ENCODE measurements at regions not wholly inside any gene's neighbourhood (a gene's known extent, or its start where the extent isn't known, plus 50 kb on each side); places are given as distances from the start of the nearest gene placed in this dataset.
"Not testable (repeated sequence)": the region's sequence is repeated elsewhere in the genome, so short reads cannot be mapped to it uniquely, and the experiment has no call there.

DNA sequence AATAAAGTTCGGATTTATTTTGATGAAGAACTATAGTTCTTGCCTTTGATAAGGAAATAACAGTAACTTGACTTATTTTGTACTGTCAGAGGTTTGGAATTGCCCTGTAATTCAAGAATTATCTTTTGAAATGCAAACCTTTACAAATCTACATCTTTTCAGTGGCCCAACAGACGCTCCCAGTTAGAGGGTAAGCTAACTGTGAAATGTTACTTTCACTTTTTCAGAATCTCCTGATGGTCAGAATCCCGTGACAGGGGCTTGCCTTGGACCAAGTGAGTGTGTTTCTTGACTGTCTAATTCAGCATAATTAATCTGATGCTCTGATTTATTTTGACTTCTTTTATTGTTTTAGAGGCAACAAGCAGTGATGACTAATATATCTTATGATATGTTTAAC lies 262.5 kb downstream of the PLOD2 start:
- no peak for FAIRE-seq

DNA sequence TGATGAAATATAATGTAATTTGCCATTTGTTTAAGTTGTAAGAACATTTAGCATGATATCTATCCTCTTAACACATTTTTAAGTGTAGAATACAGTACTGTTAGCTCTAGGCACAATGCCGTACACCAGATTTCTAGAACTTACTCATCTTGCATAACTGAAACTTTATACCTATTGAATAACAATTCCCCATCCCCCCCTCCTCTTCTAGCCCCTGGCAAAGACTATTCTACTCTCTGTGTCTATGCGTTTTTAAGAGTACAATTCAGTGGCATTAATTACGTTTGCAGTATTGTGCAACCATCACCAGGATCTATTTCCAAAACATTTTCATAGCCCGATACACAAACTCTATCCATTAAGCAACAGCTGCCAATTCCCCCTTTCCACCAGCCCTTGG lies 261.7 kb downstream of the PLOD2 start:
- peak; percentile 9 for FAIRE-seq

DNA sequence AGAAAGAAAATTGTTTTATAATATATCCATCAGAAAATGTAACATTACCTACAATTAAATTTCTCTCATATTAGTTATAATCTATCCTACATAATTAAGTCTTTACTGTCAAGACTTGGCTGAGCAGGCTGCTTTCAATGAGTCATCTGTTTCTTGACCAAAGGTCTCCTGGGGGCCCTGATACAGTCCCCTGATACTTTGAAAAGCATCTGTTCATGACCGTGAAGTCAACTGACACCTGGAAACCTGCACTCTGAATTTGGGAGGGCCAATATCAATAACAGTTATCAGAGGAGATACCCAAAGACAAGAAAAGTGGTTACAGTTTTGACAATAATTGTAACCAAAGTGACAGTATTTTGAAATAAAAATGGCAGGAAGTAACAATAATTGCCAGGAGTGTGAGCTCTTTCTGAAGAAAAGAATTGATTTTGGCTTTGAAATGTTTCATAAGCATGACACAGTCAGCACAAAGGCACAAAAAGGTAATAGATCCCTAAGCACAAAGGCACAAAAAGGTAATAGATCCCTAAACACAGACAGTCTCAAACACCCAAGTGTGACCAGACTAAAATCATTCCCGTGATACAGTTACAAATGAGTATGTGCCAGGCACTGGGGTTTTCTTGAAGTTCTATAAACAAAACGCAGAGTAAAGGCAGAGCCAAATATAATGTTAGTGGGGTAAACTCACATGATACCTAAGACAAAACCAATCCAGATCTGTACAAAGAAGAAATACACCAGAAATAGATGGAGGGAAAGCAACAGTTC lies 260.7 kb downstream of the PLOD2 start:
- no peak for FAIRE-seq

DNA sequence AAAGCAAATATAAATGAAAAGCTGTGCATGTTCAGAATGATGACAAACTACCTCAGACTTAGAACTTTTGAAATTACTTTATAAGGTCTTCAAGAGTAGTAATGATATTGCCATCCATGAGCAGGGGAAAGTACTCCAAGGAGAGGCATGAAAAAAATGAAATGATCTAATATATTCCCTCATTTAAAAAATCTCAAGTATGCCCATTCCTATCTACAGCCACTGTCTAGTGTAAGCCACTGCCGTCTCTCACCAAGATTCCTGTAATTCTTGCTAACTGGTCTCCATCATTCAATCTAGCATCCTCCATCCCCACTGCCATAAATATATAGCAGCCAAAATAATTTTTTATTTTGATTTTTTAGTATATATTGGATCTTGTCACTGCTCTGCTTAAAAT lies 258.8 kb downstream of the PLOD2 start:
- no peak for FAIRE-seq

DNA sequence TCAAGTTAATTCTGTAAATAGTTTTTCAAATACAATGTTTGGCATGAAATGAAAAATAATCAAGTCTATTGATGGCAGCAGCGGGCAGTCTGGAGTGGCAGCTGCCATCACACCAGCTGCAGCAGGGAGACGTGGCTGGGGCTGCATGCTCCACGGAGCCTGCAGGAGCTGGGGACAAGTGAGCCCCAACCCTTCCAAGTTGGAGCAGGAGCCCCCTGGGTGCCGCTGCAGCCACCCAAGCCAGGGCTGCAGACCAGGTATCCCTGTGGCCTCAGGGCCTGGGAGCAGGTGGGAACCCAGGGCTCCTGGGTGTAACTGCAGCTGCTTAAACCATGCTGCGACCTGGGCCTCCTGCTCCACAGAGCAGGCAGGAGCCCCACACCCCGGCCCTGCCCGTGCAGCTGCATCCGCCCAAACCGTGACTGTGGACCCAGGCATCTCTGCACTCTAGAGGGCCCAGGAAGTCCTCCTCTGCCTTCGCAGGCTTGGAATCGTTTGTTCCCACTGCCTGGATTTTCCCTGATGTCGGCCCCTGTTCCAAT lies 257.4 kb downstream of the PLOD2 start:
- FAIRE-seq: no peak

DNA sequence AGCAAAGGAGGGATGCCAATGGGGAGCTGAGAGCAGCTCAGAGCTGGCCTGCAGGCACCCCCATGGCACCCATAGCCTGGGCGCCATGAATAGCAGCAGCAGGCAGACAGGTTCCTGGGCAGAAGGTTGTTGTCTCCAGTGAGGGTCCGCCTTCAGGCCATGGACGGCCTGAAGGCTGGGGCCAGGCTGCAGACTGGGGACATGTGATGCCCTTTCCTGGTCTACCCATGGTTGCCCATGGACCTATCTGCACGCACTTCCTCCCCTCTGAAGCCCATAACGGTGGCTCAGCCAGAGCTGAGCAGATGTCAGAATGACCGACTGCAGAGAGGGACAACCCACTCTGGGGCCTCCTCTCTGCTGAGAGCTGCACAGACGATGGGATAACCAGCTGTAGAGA lies 256.8 kb downstream of the PLOD2 start:
- no peak for FAIRE-seq

DNA sequence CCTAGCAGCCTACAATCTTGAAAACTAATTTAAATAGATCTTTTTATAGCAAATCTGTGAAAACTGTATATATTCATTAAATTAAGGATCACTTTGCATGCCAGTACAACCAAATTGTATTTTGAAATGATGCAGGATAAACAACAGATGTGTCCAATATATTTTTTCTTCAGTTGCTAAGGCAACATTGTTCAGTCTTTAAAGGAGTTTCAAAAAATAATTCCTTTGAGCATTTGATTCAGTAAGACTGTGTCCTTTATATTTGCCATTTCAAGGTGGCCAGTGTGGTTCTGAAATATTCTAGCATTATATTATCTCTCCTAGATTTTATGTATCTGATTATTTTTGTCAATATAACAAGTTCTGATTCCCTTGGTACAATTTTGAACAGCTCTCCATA lies 254.7 kb downstream of the PLOD2 start:
- no peak for FAIRE-seq

DNA sequence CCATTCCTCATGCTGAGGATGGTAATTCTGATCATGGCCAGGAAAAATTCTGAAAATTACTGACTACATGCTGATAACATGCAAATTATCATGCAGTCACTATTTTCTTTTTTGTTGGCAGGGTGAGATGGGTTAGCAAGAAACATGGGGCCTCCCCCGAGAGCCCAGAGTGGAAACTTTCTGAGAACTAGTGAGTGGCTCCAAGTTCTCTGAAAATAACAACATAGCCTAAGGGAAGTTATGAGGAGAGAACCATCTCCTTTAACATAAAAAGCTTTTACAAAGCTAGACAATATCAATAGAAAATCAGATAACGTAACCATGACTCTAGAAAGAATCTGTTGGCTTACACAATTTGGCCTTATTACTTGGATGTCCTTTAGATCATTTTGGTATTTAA lies 254.2 kb downstream of the PLOD2 start:
- FAIRE-seq: no peak

DNA sequence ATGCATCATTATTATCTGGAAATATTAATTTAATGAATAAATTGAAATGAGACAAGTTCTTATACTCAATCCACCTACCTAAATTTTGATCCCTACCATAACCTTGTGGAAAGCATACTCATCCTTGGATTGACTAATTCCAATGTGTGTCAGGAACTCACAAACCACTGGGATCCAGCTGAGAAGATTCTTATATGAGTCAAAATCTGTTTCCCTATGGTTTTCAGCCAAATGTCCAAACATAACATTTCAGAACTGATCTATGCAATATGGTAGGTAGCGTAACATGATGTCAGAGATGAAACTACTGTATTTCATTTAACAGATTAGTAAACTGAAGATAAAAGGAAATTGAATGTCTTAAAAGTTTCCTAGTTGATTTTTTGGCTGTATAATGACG lies 250.0 kb downstream of the PLOD2 start:
- FAIRE-seq: no peak

DNA sequence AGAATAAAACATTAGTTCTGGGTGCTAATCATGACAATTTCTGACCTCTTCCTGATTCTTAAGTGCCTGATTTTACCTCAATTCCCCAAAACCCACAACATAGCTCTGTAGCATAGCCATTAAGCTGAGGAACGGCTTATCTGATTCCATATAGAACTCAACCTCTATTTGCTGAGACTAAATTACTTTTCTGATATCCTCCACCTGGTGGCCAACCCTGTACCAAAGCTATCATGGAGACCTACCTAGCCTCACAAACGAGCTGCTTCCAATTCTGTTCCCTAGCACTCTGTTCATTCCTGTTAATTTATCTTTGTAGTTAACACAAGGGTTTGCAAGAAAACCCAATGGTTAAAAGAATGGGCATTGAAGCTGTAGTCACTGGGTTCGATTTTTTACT lies 245.2 kb downstream of the PLOD2 start:
- no peak for FAIRE-seq

DNA sequence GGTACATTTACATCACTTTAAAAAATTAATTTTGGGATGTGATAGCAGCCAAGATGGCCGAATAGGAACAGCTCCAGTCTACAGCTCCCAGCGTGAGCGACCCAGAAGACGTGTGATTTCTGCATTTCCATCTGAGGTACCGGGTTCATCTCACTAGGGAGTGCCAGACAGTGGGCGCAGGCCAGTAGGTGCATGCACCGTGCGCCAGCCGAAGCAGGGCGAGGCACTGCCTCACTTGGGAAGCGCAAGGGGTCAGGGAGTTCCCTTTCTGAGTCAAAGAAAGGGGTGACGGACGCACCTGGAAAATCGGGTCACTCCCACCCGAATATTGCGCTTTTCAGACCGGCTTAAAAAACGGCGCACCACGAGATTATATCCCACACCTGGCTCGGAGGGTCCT lies 233.2 kb downstream of the PLOD2 start:
- FAIRE-seq: not testable (repeated sequence)

DNA sequence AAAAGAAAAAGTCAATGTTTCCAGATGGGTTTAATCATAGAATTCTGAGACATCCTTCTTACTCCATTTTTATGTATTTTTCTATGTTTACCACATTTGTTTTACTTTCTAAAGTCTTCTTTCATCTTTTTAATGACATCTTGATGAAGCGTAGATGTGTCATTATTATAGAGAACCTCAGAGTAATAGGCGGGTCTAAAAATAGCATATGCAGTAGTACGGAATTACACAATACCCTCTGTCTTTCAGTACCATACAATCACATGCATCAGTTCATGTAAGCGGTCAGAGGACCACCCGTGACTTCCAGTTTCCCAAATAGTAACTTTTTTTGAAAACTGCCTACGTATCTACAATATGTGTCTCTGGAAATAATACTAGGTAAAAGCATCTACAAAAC lies 224.0 kb downstream of the PLOD2 start:
- FAIRE-seq: no peak

DNA sequence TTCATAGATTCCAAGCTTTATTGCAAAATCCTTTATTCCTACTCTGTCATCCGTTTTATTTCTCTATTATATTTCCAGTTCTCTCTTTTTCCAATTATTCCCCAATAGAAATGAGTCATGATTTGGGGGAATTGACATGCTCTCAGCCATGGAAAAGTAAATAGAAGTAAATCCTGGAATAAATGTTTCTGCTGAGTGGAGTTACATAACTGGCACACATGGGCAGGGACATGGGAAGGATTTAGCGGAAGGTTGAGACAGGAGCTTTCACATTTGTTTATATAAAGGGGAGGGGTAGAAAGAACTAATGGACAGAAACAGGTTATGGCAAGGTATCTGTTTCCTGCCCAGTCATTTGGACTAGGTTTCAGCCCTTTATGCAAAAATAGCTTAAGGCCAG lies 221.6 kb downstream of the PLOD2 start:
- FAIRE-seq: peak; percentile 86

DNA sequence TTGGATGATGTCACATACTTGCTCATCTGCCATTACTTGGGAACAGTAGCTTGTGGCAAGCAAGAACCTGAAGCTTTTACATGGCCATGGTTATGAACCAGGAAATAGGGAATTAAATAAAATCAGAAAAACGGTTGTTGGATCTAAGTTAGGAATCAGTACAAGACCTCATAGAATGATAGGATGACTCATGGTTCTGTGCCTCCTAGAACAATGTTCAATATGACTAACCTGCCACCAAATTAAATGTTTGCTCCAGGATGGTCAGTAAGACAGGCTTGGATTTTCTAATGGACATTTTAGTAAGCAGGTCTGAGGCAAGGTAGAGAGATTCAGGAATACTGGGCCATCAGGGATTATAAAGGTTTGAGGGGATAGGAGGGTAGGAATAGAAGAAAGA lies 218.9 kb downstream of the PLOD2 start:
- FAIRE-seq: no peak

DNA sequence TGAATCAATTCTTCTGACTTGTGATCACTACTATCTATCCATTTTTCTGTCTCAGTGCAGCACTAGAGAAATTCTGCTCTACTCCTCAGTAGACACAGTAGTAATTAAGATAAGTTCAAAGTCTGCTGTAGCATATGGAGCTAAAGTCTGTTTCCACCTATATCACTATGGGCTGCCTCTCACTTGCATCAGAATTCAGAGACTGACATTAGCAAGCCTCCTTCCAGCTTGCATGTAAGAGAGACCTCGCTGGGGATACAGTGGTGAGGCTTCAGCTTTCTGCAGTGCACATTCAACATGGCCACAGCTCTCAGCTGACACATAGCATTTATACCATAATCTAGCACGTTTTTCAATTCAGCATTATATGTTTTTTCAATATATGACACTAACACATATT lies 217.0 kb downstream of the PLOD2 start:
- no peak for FAIRE-seq

DNA sequence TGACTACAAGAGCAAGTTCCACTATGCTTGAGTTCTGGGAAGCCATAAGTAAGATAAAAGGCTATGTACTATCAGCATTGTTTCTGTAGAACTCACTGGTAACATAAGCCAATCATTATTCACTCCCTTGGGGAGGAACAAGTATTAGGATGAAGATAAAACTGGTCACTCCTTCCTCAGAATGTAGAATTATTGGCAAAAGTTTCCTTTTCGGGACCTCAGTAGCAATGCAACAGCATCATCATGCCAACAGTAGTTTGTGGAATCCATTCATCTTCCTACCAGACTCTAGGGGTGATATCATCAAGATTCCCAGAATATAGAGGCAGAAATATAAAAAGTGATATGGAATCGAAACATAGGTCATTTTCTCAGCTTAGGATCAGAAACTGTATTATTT lies 209.5 kb downstream of the PLOD2 start:
- no peak for FAIRE-seq

DNA sequence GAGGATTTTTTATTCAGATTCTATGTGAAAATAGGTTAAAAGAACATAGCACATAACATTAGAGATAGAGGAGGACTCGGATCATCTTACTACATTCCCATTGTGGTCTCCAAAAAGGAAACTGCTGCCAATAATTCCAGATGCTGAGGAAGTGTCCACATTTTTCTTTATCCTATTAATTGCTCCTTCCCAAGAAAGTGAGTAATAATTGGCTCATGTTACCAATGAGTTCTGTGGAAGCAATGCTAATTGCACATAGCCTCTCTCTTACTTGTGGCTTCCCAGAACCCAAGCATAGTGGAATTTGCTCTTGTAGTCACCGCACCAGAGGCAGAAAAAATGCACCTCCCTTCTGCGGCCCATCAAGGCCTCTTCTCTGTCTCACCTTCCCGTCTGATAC lies 208.4 kb downstream of the PLOD2 start:
- no peak for FAIRE-seq

DNA sequence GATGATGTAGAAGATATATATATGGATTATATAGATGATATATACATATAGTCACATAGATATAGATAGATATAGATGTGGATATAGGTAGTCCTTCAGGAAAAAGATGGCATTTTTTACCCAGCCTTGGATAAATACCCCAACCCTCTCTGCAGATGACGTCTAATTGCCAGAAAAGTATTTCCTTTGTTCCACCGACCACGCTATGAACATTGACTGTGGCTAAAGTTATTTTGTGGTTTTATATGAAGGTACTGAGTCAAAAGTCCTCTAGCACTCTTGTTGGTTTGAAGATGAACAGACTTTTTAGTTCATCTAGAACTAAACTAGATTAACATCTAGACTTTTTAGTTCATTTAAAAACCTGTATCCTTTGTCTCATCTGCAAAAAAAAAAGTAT lies 207.7 kb downstream of the PLOD2 start:
- no peak for FAIRE-seq

DNA sequence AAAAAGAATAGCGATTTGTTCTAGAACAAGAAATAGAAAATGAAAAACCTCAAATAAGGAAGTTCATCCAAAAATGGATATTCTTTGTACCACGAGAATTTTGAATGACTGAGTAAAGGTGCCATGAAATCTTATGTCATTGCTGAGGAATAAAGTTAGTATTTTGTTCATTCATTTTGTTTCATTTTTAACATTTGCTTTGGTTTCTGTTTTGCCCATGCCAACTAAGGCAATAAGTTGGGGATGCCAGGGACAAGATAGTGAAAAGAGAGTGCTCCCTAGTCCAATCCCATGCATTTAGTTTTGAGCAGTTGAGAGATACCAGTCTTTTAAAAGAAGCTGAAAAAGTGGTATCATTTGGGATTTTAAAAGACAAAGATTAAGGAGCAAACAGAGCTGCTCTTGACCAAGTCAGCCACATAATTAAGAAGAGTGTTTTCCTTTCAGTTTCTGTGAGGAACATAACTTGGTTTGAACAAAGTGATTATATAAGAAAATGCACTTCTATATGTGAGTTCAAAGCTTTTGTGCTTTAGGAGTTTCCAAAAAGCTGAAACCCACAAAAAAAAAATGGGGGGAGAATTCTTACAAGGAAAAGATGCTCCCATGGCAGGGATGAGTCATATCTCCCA lies 201.4 kb downstream of the PLOD2 start:
- no peak for FAIRE-seq

DNA sequence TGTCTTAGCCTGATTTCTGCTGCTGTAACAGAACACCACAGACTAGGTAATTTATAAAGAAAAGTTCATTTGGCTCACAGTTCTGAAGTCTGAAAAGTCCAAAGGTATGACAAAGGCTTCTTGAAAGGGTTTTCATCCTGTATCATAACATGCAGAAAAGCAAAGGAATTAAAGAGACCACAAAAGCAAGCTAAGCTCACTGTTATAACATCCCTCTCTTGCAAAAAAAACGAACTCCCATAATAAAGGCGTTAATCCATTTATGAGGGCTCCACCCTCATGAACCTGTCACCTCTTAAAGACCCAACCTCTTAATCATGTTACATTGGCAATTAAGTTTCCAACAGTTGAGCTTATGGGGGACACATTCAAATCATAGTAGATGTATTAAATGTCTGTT lies 197.9 kb downstream of the PLOD2 start:
- FAIRE-seq: no peak

DNA sequence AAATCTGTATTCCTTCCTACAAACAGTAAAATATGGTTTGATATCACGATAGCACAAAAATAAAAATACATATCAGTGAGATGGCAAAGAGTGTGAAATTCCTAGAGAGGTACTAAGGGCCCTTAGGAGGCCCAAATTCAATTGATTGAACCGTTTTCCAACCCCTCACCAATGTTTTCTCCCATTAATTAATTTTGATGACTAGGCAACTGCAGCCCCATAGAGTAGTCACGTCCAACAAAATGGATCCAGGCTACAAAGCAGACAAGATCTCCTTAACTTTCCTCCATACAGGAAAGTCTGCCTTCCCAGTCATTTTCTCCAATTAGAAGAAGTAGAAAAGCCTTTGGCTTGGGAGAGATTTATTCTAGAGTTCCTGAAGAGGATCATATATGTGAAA lies 193.9 kb downstream of the PLOD2 start:
- FAIRE-seq: no peak

DNA sequence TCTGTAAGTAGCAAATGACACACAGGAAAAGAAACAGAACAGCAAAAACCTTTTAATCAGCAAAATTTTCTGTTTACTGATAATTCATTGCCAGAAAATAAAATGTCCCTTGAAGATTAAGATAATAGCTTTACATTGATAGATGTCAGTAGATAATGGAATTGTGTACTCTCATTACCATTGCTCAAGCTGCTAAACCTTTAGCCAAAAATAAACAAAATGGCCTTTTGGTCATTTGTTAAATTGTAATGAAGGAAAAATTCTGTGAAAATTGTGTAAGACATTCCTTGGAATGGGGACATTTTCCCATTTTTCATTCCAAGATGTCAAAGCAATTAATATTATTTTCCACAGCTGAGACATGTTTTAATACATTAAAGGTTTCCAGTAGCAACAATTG lies 189.8 kb downstream of the PLOD2 start:
- no peak for FAIRE-seq

DNA sequence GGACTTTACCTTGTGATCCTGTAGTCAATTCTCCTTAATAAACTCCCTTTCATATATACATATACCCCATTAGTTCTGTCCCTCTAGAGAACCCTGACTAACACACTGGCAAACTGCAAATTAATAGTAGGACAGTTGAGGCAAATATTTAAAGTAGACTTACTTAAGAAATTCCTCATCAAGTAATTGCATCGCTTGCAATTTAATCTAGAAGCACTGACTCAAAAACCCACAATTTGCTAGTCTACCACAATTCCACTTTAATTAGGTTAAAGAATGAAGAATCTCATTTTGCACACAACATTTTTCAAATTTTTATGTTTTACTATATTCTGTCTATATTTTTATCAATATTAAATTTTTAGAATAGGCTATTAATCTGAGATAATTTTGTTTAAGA lies 188.1 kb downstream of the PLOD2 start:
- no peak for FAIRE-seq

DNA sequence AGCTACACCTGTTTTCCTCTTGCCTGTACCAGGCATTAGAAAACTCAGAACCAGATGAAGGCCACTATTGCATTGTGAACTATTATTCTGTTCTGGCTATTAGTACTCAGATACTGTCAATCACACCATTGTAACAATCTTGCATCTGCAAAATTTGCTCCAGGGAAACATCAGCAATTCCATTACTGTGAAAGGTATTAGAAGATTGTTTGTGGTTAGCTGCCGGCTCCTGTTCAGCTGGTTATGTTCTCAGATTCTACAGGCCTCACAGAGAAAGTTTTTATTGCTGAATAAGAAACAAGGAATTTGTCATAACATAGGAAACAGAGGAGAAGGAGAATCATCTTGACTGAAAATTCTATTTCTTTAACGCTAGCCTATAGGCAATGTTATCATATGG lies 179.9 kb downstream of the PLOD2 start:
- no peak for FAIRE-seq

DNA sequence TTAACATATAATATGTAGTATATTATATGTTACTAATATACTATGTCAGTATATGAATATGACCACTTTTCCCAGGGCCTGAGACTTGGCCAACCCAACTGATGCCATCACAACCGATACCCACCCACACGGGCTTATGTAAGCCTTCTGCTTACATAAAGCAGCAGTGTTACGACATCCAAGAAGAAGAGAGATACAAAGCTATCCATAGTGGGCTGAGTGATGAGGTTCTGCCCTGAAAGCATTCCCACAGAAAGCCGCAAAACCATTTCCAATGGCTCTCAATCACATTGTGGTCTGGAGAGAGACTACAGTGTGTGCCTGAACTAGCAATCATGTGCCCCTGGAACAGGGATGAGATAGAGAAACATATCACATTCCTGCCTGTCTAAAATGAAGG lies 177.9 kb downstream of the PLOD2 start:
- FAIRE-seq: no peak
